Ovary (tissue), 3 donors: ENCODE measurements at regions not wholly inside any gene's neighbourhood (a gene's known extent, or its start where the extent isn't known, plus 50 kb on each side); places are given as distances from the start of the nearest gene placed in this dataset.

Source experiments
- CTCF ChIP-seq, 3 donors: fragments of 450-650 bp in 2 of 3; fragments of 200-600 bp in 1 of 3; IDR thresholded peaks; one replicate each; pipeline versions ENCODE4 v1.5.1 to v1.8.0; 2016 to 2022; ENCODE audit warnings: antibody characterized with exemption in 3 of 3, mild to moderate bottlenecking in 1 of 3
- POLR2A ChIP-seq: fragments of 450-650 bp; IDR thresholded peaks from one replicate; pipeline ENCODE4 v1.6.1; 2017; ENCODE audit warnings: antibody characterized with exemption, mild to moderate bottlenecking, moderate library complexity
- donor health status: DM: no; HTN: no; CAD: no.

GRCh38 chr11:29025001-29025400 lies 916.8 kb downstream of the METTL15 start:
- TF ChIP-seq CTCF (IDR thresholded peaks at IDR 0.05): no peak
- TF ChIP-seq POLR2A: no peak
